ENCODE measurements at regions not wholly inside any gene's neighbourhood (a gene's known extent, or its start where the extent isn't known, plus 50 kb on each side); places are given as distances from the start of the nearest gene placed in this dataset.

DNA sequence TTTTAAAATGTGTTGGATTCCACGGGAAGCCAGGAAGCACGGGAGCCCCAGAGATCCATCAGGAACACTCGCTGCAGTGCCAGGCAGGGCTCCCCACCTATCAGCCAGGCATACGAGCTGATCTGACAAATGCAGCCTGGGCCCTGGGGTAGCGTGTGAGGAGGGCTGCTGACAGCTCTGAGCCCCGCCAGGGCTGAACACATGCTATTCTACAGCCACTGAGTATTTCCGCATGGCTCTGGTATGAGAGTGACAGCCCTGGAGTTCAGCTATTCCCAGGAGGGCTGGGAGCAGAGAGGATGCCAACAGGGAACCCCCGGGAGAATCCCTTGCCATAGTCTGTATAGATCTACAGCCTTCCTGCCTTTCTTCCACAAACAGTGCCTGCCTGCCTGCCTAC, 237.3 kb upstream of the ZMIZ1 start:
- ChIA-PET POLR2A (no interaction called here), CTCF (no interaction called here)
- Mint-ChIP-seq H3K36me3 (ENCODE audit: insufficient read depth, unreplicated experiment) (no peaks in the 10 kb centered on the region), H3K27ac (ENCODE audit: low read depth, unreplicated experiment) (no peak overlapping the region), H3K27me3 (ENCODE audit: insufficient read depth, unreplicated experiment) (peaks cover 41% of the 10 kb centered on the region), H3K9me3 (ENCODE audit: unreplicated experiment) (no peaks in the 10 kb centered on the region), H3K4me1 (ENCODE audit: insufficient read depth, unreplicated experiment) (peaks cover 4% of the 10 kb centered on the region), H3K4me3 (ENCODE audit: unreplicated experiment) (no peak overlapping the region)
- no peak for DNase-seq (ENCODE audit: unreplicated experiment)
- no TSS peak for BruUV-seq (replicated peaks)
- TF ChIP-seq, protein P1, sequence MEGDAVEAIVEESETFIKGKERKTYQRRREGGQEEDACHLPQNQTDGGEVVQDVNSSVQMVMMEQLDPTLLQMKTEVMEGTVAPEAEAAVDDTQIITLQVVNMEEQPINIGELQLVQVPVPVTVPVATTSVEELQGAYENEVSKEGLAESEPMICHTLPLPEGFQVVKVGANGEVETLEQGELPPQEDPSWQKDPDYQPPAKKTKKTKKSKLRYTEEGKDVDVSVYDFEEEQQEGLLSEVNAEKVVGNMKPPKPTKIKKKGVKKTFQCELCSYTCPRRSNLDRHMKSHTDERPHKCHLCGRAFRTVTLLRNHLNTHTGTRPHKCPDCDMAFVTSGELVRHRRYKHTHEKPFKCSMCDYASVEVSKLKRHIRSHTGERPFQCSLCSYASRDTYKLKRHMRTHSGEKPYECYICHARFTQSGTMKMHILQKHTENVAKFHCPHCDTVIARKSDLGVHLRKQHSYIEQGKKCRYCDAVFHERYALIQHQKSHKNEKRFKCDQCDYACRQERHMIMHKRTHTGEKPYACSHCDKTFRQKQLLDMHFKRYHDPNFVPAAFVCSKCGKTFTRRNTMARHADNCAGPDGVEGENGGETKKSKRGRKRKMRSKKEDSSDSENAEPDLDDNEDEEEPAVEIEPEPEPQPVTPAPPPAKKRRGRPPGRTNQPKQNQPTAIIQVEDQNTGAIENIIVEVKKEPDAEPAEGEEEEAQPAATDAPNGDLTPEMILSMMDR (IDR thresholded peaks at IDR 0.05; ENCODE audit: unreplicated experiment): no peak
- intact Hi-C loops (cut with micrococcal nuclease): no loop called here

DNA sequence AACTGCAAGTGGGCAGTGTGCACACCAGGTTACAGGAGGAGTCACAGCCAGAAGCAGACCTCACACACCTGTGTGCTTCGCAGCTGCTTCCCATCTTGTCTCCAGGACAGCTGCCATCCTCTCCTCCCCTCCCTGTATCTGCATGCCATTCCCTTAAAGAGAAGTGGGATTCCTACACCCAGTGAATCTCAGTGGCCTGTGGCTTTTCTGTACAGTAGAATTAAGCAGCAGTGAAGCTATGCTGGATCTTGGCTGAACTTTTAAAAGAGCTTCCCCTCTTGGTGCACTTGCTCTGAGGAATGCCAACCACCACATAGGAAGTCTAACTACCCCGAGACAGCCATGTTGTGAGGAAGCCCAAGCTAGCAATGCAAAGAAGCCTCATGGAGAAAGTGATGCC, 236.5 kb upstream of the ZMIZ1 start:
- no peaks in the 10 kb centered on the region for H3K9me3 Mint-ChIP-seq (ENCODE audit: unreplicated experiment)
- BruUV-seq (replicated peaks): no TSS peak
- H3K36me3 Mint-ChIP-seq (ENCODE audit: insufficient read depth, unreplicated experiment): no peaks in the 10 kb centered on the region
- peaks cover 4% of the 10 kb centered on the region for H3K4me1 Mint-ChIP-seq (ENCODE audit: insufficient read depth, unreplicated experiment)
- DNase-seq (ENCODE audit: unreplicated experiment): no peak
- H3K27ac Mint-ChIP-seq (ENCODE audit: low read depth, unreplicated experiment): no peak overlapping the region
- TF ChIP-seq, protein P1 (IDR thresholded peaks at IDR 0.05; ENCODE audit: unreplicated experiment): no peak
- intact Hi-C loops (cut with micrococcal nuclease): no loop called here
- ChIA-PET CTCF (interaction anchor here (0.6 kb wide), 1 partner anchor 26 kb away, joined by 4 read pairs; no protein-coding TSS in a partner anchor), POLR2A (interaction anchor here (0.6 kb wide), 1 partner anchor 89 kb away, joined by 3 read pairs; no protein-coding TSS in a partner anchor)
- H3K27me3 Mint-ChIP-seq (ENCODE audit: insufficient read depth, unreplicated experiment): peaks cover 44% of the 10 kb centered on the region
- H3K4me3 Mint-ChIP-seq (ENCODE audit: unreplicated experiment): no peak overlapping the region

DNA sequence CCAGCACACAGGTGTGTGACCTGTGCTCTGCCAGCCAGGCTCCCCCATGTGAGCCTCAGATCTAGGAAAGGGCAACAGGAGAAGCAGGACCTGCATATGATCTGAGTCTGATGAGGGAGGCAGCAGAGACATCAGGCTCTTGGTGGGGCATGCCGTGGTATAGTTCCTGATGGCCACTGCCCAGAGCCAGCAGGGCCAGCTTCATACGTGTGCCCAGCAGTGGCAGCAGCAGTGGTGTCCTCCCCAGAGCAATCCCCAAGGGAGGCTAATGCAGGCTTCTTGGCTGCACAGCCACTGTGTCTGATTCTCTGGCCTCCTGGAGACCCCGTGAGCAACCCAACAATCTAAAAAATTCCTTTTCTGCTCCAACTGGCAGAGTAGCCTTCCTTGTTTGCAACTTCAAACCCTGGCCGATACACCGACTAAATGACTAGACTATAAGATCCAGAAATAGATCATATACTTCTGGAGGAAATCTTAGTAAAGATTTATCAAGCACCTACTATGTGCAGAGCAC, 230.6 kb upstream of the ZMIZ1 start:
- DNase-seq (ENCODE audit: unreplicated experiment): no peak
- intact Hi-C loops (cut with micrococcal nuclease): no loop called here
- TF ChIP-seq, protein P1 (IDR thresholded peaks at IDR 0.05; ENCODE audit: unreplicated experiment): no peak
- H3K27me3 Mint-ChIP-seq (ENCODE audit: insufficient read depth, unreplicated experiment): peaks cover 59% of the 10 kb centered on the region
- no peaks in the 10 kb centered on the region for H3K4me1 Mint-ChIP-seq (ENCODE audit: insufficient read depth, unreplicated experiment)
- ChIA-PET POLR2A (interaction anchor here (0.6 kb wide), 1 partner anchor 232 kb away, joined by 3 read pairs; no protein-coding TSS in a partner anchor), CTCF (interaction anchor here (0.6 kb wide), 1 partner anchor 520 kb away, joined by 5 read pairs; no protein-coding TSS in a partner anchor)
- H3K27ac Mint-ChIP-seq (ENCODE audit: low read depth, unreplicated experiment): no peak overlapping the region
- H3K9me3 Mint-ChIP-seq (ENCODE audit: unreplicated experiment): no peaks in the 10 kb centered on the region
- no peak overlapping the region for H3K4me3 Mint-ChIP-seq (ENCODE audit: unreplicated experiment)
- H3K36me3 Mint-ChIP-seq (ENCODE audit: insufficient read depth, unreplicated experiment): no peaks in the 10 kb centered on the region
- BruUV-seq (replicated peaks): no TSS peak

DNA sequence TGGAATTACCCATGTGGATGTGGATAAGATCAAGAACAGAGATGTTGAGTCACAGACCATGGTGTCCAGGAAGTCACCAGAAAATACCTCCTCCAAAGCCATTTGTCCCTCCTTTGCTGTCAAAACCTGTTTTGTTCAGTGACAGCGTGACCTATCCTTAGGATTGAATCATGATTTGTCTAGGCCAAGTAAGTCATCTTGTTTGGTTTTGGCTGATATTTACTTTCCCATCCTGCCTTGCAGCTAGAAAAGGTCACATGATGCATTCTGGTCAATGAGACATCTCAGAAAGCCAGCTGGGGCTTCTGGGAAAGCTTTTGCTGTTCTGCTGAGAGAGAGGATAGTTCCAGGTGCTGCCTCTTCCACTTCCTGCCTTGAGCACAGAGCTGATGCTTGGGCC, 225.3 kb upstream of the ZMIZ1 start:
- no peaks in the 10 kb centered on the region for H3K4me1 Mint-ChIP-seq (ENCODE audit: insufficient read depth, unreplicated experiment)
- intact Hi-C loops (cut with micrococcal nuclease): no loop called here
- no TSS peak for BruUV-seq (replicated peaks)
- H3K36me3 Mint-ChIP-seq (ENCODE audit: insufficient read depth, unreplicated experiment): no peaks in the 10 kb centered on the region
- H3K4me3 Mint-ChIP-seq (ENCODE audit: unreplicated experiment): no peak overlapping the region
- H3K27ac Mint-ChIP-seq (ENCODE audit: low read depth, unreplicated experiment): no peak overlapping the region
- ChIA-PET CTCF (interaction anchor here (0.6 kb wide), 1 partner anchor 22 kb away, joined by 3 read pairs; no protein-coding TSS in a partner anchor), POLR2A (no interaction called here)
- TF ChIP-seq, protein P1 (IDR thresholded peaks at IDR 0.05; ENCODE audit: unreplicated experiment): no peak
- DNase-seq (ENCODE audit: unreplicated experiment): no peak
- H3K9me3 Mint-ChIP-seq (ENCODE audit: unreplicated experiment): no peaks in the 10 kb centered on the region
- H3K27me3 Mint-ChIP-seq (ENCODE audit: insufficient read depth, unreplicated experiment): peaks cover 29% of the 10 kb centered on the region

All from MCF 10A (cell line).